Prostate gland (tissue), 2 donors: ENCODE measurements at regions not wholly inside any gene's neighbourhood (a gene's known extent, or its start where the extent isn't known, plus 50 kb on each side); places are given as distances from the start of the nearest gene placed in this dataset.

ENCODE experiments used
- CTCF ChIP-seq, 4 experiments: fragments of 200-600 bp in 2 of 4; fragments of 450-650 bp in 2 of 4; sonication (generic) in 2 of 4; IDR thresholded peaks; 1 replicate in 3 of 4; 2 replicates in 1 of 4; pipeline ENCODE4 v1.5.1; 2016 to 2019; ENCODE audit warnings: antibody characterized with exemption in 4 of 4, mild to moderate bottlenecking in 2 of 4, moderate library complexity in 2 of 4
- POLR2A ChIP-seq: fragments of 450-650 bp; IDR thresholded peaks from one replicate; pipeline ENCODE4 v1.6.1; 2016; ENCODE audit warnings: antibody characterized with exemption, mild to moderate bottlenecking

DNA sequence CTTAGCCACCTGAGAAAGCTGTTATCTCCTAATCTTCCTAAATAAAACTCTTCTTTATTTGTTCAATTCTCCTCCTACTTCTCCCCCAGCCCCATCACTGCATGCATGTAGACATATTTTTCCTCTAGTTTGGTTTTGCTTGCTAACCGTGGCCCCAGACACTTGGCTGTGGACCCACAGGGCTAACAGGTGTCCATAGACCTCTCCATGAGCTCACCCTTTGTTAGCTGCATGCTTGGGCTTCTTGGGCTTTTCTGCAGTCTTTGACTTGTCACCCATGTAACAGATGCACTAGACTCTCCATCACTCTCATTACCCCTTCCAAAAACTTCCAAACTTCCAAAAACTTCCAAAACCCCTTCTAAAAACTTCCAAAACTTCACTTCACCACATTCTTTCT, 59.2 kb upstream of the PLEKHA5 start:
- TF ChIP-seq CTCF (IDR thresholded peaks at IDR 0.05) (no peak), POLR2A (no peak)
